NT2/D1 (cell line): ENCODE measurements at regions not wholly inside any gene's neighbourhood (a gene's known extent, or its start where the extent isn't known, plus 50 kb on each side); places are given as distances from the start of the nearest gene placed in this dataset.

Experiments used
- SUZ12 ChIP-seq: IDR thresholded peaks from 2 replicates; pipeline ENCODE4 v1.6.1; 2011; ENCODE audit not compliant: insufficient read length, insufficient read depth; ENCODE audit errors: extremely low read depth
- YY1 ChIP-seq: IDR thresholded peaks from 2 replicates; pipeline ENCODE4 v1.6.1; 2011; ENCODE audit not compliant: insufficient read length, insufficient read depth
- ZNF274 ChIP-seq: IDR thresholded peaks from 2 replicates; pipeline ENCODE4 v1.6.1; 2011; ENCODE audit warnings: mild to moderate bottlenecking, low read depth, low read length

DNA sequence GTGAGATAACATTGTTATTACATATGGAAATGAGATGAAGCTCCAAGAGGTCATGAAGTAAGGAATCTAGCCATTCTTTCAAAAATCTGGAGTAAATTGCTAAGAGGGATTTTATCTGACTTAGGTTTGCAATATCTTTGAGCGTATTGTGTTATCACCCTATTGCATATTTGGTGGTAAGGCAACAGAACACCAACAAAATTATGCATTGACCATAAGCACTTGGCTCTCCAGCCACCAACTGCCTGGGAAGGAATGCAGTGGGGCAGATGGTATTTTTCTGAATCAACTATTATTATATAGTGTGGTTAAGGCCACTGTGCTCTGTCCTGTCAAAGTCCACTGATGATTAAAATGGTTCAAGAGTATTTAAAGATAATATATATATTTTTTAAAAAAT is 287.9 kb upstream of the SEMA6D start:
- TF ChIP-seq YY1 = no peak
- TF ChIP-seq ZNF274 = no peak
- no peak for TF ChIP-seq SUZ12
